ENCODE measurements at regions not wholly inside any gene's neighbourhood (a gene's known extent, or its start where the extent isn't known, plus 50 kb on each side); places are given as distances from the start of the nearest gene placed in this dataset.

DNA sequence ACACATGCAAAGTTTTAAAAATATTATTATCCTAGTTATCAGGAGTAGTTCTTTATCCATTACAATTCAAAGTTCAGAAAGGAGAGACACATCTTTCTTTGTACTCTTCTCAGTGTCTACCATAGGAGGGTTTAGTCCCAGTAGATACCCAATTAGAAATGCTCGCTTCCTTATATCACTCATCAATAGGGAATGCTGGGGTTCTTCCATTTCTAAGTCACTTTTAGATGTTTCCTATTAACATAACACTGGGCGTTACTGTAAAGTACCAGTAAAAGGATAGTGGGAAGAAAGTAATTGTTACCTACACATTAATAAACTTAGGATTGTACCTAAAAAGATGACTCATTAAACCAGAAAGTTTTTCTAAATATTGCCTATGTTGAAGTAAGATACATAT is 348.3 kb upstream of the CDH6 start:
- no peak for DNase-seq

GRCh38 chr5:30843541-30843940 is 349.9 kb upstream of the CDH6 start:
- no peak for DNase-seq

- no peak for DNase-seq
Measured at GRCh38 chr5:30839956-30840355, 353.5 kb upstream of the CDH6 start.

DNA sequence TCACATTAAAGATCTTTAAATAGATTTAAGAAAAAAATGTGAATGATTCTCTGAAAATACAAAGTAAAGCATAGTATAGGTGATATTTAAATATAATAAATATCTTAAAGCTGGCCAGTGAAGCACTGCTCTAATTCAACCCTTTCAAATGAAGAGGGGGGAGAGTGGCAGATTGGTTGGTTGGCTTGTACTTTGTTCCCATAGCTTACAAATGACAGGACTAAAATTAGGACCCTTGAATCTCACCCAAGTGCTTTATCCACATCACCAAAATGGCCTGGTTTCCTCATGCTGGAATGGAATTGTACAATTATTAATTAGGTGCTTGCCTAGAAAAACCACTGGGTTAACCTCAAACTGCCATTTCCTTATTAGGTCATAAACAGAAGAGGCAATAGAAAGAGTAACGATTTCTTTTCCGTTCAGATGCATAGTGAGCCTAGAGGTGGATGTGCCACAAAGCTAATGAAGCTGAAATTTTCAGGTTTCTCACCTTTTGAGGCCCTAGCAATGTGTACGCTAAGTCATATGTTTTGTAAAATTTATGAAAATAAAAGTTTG is 354.5 kb upstream of the CDH6 start:
- DNase-seq, result no peak

GRCh38 chr5:30832519-30832918 is 361.0 kb upstream of the CDH6 start:
- DNase-seq, result no peak

GRCh38 chr5:30831605-30832004 is 361.9 kb upstream of the CDH6 start:
- DNase-seq, result no peak

GRCh38 chr5:30831123-30831522 is 362.4 kb upstream of the CDH6 start:
- no peak for DNase-seq

DNA sequence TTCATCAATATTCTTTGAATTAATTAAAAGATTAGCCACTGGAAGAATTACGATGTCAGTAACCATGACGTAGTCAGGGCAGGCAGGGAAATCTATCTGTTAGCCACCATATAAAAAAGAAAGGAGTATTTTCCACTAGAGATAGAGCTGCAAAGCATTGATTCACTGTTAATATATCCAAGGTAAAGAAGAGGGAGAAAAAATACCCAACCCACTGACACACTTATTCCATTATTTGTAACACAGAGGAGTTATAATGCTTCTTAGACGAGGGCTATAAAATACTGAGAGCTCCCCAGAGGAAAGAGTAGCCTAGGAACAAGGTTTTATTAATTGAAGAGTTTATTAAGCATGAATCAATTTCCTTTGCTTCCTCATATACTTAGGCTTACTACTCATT is 382.2 kb upstream of the CDH6 start:
- DNase-seq, result no peak

GRCh38 chr5:30809933-30810332 is 383.6 kb upstream of the CDH6 start:
- no peak for DNase-seq

GRCh38 chr5:30808996-30809395 is 384.5 kb upstream of the CDH6 start:
- DNase-seq, result no peak

DNA sequence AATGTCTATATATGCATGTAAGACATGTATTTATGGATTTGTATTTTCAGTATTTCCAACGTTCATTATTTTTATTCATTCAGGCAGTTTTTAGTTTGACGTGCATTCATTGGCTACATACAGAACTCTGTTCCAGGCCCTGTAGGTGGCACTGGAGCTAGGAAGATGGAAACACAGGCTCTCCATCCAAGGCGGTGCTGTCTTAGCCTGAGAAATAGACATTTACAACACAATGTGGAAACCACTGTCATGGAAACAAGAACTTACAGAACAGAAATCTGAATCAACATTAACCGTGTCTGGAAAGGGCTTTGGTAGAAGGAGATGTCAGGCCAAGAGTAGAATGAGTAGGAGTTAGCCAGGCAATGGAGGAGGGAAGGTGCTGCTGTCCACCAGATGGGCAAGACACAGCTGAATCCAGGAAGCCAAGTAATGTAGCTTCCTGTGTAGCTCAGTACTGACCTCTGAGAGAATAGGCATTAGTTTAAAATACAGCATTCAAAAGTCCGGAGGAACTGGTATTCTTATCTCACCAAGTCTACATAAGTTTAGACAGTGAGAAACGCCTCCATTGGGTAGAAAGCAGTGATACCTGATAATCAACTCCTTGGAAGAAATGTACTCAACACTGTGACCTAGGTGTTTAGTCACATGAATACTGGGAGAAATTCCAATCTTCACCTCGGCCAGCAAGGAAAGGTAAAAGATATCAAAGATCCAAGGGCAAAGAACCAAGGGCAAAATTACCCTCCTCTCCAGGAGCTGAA is 388.6 kb upstream of the CDH6 start:
- no peak for DNase-seq

GRCh38 chr5:30802961-30803705 is 390.4 kb upstream of the CDH6 start:
- DNase-seq, result no peak

DNA sequence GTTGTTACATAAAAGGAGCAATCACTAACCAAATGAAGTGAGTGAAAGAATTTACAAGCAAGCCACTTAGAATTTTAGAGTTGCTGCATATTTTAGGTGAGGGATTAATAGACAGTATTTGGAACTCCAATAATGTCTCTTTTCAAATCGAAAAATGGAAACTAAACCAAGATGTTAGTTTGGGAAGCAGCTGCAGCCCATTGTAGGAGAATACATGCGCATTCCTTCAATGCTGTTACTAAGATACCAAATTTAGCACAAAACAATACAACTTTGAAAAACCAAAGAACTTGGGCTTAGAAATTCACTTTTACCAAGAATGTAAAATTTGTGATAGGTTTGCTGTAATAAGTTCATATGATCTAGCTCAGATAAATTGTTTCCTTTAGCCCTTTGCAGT is 411.8 kb upstream of the CDH6 start:
- no peak for DNase-seq

DNA sequence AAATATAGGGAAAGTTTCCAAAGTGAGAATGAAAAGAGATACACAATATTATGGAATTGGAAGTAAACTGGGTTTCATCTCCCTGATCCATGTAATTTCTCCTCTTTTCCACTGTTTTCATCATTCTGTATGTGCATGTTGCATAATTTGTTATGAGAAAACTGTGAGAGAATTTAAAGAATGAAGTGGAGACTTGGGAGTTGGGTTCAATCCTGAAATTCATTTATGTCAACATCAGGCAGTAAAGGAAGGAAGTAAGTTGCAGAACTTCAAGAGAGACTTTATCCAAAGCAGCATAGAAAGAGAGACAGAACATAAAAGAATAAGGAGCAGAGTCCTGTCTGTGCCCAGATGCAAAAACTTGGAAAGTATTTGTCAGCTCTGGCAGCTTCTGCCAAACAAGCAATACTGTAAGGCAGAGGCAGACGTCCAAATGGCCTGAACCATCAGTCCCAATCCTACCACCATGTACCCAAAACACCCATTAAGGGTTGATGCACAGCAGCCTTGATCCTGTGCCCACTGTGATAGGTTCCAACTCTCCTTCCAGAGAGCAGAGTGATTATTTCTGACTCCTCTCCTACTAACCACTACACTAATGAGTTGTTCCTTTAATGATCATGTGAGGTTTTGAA is 425.3 kb upstream of the CDH6 start:
- DNase-seq, result no peak

GRCh38 chr5:30765706-30766105 is 427.8 kb upstream of the CDH6 start:
- DNase-seq, result no peak

DNA sequence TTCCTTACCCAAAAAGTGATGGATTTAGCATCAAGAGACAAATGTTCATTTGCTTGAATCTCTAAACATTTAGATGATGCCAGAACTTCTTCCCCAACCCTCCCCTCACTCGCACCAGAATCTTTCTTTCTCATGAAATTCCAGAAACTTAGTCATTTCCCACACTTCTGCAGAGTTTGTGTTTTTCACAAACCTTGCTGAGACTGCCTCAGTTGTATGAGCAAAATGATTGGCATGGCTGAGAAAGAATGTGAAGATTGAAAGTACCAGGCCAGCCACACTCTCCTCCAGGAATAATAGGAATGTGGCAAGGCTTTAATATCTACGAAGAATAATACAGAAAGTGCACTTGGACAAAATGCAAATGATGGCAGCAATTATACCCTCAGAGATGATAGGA is 428.3 kb upstream of the CDH6 start:
- DNase-seq, result no peak

DNA sequence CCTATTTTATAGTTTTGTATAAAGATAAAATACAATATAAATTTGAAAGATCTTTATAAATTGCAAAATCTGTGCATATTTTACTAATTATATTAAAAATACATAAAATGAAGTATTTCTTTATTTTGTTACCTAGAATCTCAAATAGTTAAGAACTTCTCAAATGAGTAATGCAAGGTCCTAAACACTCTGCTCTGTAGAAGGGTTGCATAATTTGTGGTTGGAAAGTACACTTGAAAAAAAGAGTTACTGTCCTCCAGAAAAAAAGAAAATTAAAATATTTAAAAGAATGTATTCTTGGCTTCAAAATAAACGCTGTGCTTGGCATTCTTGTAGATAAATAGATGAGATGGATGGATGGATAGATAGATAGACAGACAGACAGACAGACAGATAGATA is 428.8 kb upstream of the CDH6 start:
- DNase-seq, result no peak

DNA sequence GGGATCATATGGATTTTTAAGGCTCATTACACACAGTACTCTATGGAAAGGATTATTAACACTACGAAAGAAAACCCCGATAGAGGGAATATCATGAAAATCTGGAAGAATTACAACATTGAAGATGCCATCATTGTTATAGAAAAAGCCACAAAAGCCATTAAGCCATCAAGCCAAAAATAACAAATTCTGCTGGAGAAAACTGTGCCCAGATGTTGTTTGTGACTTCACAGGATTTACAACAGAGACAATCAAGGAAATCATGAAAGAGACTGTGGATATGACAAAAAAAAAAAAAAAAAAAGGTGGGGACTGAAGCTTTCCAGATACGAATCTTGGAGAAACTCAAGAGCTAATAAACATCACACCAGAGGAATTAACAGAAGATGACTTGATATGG is 433.8 kb upstream of the CDH6 start:
- no peak for DNase-seq

DNA sequence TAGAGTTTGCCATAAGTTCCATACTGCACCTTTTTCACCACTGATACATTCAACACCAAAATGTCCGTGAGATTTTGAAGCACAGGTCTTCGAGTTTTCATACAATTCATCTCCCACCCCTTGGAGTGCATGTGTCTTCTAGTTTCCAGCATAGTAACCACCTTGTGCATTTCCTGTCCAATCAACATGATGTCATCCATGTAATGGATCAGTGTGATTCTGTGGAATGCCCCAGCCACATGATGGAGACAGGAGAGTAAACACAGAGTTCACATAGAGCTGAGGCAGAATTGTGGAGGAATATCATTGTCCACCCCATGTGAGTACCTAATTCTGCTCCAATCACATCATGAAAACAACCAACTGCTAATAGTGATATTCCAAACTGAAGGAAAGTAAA is 441.5 kb upstream of the CDH6 start:
- no peak for DNase-seq

DNA sequence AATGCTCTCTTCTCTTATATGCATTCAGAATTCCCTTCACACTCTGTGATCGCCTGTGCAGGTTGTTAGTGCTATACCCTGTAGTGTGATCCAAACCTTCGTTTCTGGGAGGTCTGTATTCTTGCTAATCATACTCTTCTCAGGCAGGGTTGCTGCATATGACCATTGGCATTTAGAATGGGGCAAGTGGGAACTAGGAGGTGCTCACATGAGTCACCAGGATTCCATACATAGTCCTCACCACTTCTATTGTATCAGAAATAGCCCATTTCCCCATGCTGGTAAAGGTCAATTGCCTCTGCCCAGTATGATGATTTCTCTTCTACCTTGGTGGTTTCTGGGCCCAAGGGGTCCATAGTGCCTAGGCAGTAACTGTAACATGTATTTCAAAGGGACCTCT is 443.5 kb upstream of the CDH6 start:
- no peak for DNase-seq

DNA sequence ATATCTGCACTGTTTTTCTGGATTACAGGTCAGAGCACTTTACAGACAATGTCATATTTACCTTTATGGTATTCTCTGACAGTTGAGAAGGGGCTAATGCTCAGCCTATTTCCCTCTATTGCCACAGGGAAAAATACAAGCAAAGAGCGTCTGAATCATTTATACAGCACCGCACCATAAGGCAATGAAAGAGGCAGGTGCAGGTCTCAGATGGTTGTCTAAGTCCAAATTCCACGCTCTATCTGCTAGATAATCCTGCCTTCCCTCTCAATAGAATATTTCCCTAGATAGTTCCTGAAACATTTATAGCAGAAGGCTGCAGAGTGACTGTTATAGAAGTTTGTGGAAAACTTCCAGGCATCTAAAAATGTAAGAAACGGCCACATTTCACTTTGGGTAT is 446.1 kb upstream of the CDH6 start:
- no peak for DNase-seq

GRCh38 chr5:30736669-30737068 is 456.8 kb upstream of the CDH6 start:
- DNase-seq, result no peak

- DNase-seq, result no peak
Measured at GRCh38 chr5:30734118-30734517, 459.4 kb upstream of the CDH6 start.

DNA sequence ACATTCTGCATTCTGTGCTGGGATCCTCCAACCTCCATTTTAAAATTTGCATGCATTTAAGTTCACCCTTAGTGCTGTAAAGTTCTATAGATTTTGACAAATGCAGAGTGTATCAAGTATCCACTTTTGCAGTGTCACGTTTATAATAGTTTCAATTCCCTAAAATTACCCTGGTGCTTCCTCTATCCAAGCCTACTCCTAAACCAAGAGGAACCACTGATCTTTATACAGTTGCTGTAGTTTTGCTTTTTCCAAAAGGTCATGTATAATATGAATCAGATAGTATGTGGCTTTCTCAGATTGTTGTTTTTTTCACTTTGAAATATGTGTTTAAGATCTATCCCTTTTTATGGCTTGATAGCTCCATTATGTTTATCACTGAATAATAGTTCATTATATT is 468.4 kb upstream of the CDH6 start:
- no peak for DNase-seq
